Kidney capillary endothelial cell (primary cell): ENCODE measurements at regions not wholly inside any gene's neighbourhood (a gene's known extent, or its start where the extent isn't known, plus 50 kb on each side); places are given as distances from the start of the nearest gene placed in this dataset.

ENCODE experiments used
- DNase-seq: peaks from one replicate; pipeline ENCODE4 v3.0.0-alpha.2; 2018; ENCODE audit warnings: low spot score

GRCh38 chr19:28883241-28883693 is 329.7 kb downstream of the UQCRFS1 start:
- no peak for DNase-seq

GRCh38 chr19:28882818-28883217 is 330.1 kb downstream of the UQCRFS1 start:
- no peak for DNase-seq

- no peak for DNase-seq
These were observed 331.3 kb downstream of the UQCRFS1 start for GRCh38 chr19:28881616-28882015.

GRCh38 chr19:28880735-28881401 is 332.1 kb downstream of the UQCRFS1 start:
- DNase-seq = no peak

GRCh38 chr19:28878862-28879566 is 333.9 kb downstream of the UQCRFS1 start:
- peak; percentile 50 for DNase-seq

- no peak for DNase-seq
These were observed 336.3 kb downstream of the UQCRFS1 start for GRCh38 chr19:28876609-28877123.

- no peak for DNase-seq
These were observed 338.2 kb downstream of the UQCRFS1 start for GRCh38 chr19:28874742-28875141.

- DNase-seq = no peak
These were observed 339.6 kb downstream of the UQCRFS1 start for GRCh38 chr19:28873301-28873700.

GRCh38 chr19:28871099-28871725 is 341.7 kb downstream of the UQCRFS1 start:
- DNase-seq = no peak

GRCh38 chr19:28869459-28869858 is 343.5 kb downstream of the UQCRFS1 start:
- DNase-seq = no peak

GRCh38 chr19:28868836-28869235 is 344.1 kb downstream of the UQCRFS1 start:
- no peak for DNase-seq

GRCh38 chr19:28867978-28868377 is 345.0 kb downstream of the UQCRFS1 start:
- no peak for DNase-seq

- no peak for DNase-seq
These were observed 348.3 kb downstream of the UQCRFS1 start for GRCh38 chr19:28864577-28865042.

- no peak for DNase-seq
These were observed 348.9 kb downstream of the UQCRFS1 start for GRCh38 chr19:28864024-28864503.

GRCh38 chr19:28862238-28862637 is 350.7 kb downstream of the UQCRFS1 start:
- DNase-seq = no peak

GRCh38 chr19:28859811-28860210 is 353.1 kb downstream of the UQCRFS1 start:
- no peak for DNase-seq

GRCh38 chr19:28858933-28859332 is 354.0 kb downstream of the UQCRFS1 start:
- no peak for DNase-seq

- no peak for DNase-seq
These were observed 355.0 kb downstream of the UQCRFS1 start for GRCh38 chr19:28857967-28858366.

GRCh38 chr19:28855216-28855615 is 357.7 kb downstream of the UQCRFS1 start:
- no peak for DNase-seq

GRCh38 chr19:28847468-28847867 is 365.5 kb downstream of the UQCRFS1 start:
- DNase-seq = no peak

GRCh38 chr19:28846094-28846812 is 366.7 kb downstream of the UQCRFS1 start:
- DNase-seq = no peak
